ENCODE measurements at regions not wholly inside any gene's neighbourhood (a gene's known extent, or its start where the extent isn't known, plus 50 kb on each side); places are given as distances from the start of the nearest gene placed in this dataset.

DNA sequence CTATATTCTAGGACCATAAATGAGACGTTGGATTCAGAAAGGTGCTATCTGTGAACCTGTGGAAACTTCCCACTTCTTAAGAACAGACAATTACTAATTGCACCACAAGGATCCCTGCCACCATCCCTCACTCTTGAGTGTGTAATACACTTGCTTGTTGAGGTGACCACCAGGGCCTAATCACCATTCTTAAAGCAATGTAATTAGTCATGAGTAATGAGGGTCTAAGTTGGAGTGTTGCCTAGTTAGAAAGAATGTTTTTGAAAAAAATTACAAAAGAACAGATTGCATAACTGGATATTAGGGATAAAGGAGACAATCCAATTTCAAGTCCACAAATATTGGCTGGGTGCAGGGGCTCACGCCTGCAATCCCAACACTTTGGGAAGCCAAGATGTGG is 56.9 kb upstream of the TRIO start:
- Histone ChIP-seq H3K4me3 (replicated peaks in 1 of 3; ENCODE audit: insufficient read depth in 1 of 3, low read depth in 2 of 3, low read length in 3 of 3) (no peak overlapping the region), H3K4me1 (ENCODE audit: insufficient read depth, low read length) (no peaks in the 10 kb centered on the region)
- CTCF ChIA-PET (ENCODE audit: low intra/inter-chr PET ratio, low total read pairs) = no interaction called here

More for the DNA sequence above, 56.9 kb upstream of the TRIO start:
- intact Hi-C loops (cut with micrococcal nuclease; ENCODE audit: unreplicated experiment) (no loop called here), in situ Hi-C loops (cut with HindIII; ENCODE audit: extremely low pct_ligation_motif_present, low pct_unique_long_range_greater_than_20kb) (no loop called here)
- H4K20me1 ChIP-seq (ENCODE audit: insufficient read depth, low read length) = no peaks in the 10 kb centered on the region
- BruUV-seq (replicated peaks) = no TSS peak
- TF ChIP-seq, protein P1, sequence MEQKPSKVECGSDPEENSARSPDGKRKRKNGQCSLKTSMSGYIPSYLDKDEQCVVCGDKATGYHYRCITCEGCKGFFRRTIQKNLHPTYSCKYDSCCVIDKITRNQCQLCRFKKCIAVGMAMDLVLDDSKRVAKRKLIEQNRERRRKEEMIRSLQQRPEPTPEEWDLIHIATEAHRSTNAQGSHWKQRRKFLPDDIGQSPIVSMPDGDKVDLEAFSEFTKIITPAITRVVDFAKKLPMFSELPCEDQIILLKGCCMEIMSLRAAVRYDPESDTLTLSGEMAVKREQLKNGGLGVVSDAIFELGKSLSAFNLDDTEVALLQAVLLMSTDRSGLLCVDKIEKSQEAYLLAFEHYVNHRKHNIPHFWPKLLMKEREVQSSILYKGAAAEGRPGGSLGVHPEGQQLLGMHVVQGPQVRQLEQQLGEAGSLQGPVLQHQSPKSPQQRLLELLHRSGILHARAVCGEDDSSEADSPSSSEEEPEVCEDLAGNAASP (CRISPR knock-in tag; IDR thresholded peaks at IDR 0.05; ENCODE audit: borderline replicate concordance) = no peak
- TF ChIP-seq TCF7L2 (IDR thresholded peaks at IDR 0.05; ENCODE audit: low read depth, low read length) (no peak), KLF16 (CRISPR knock-in tag; IDR thresholded peaks at IDR 0.05) (no peak), FOXJ3 (CRISPR knock-in tag; IDR thresholded peaks at IDR 0.05; ENCODE audit: borderline replicate concordance) (no peak), ZNF652 (CRISPR knock-in tag; IDR thresholded peaks at IDR 0.05; ENCODE audit: borderline replicate concordance, low read depth) (no peak), ZSCAN22 (CRISPR knock-in tag; IDR thresholded peaks at IDR 0.05) (no peak), ATM (IDR thresholded peaks at IDR 0.05; ENCODE audit: borderline replicate concordance) (no peak), RORA (CRISPR knock-in tag; IDR thresholded peaks at IDR 0.05) (no peak), MTA1 (CRISPR knock-in tag; IDR thresholded peaks at IDR 0.05; ENCODE audit: borderline replicate concordance) (no peak), ZNF256 (CRISPR knock-in tag; conservative IDR thresholded peaks at IDR 0.05) (no peak), ZZZ3 (CRISPR knock-in tag; IDR thresholded peaks at IDR 0.05; ENCODE audit: borderline replicate concordance) (no peak), ZNF564 (CRISPR knock-in tag; IDR thresholded peaks at IDR 0.05) (no peak), HNRNPH1 (optimal IDR thresholded peaks at IDR 0.05; ENCODE audit: low read depth, low read length) (no peak), ZNF567 (CRISPR knock-in tag; IDR thresholded peaks at IDR 0.05; ENCODE audit: borderline replicate concordance) (no peak), YY1 (IDR thresholded peaks at IDR 0.05; ENCODE audit: insufficient read depth, insufficient replicate concordance, low read depth, low read length) (no peak), KAT8 (CRISPR knock-in tag; IDR thresholded peaks at IDR 0.05) (no peak), ZNF343 (CRISPR knock-in tag; IDR thresholded peaks at IDR 0.05) (no peak)
- TF ChIP-seq, protein P2, sequence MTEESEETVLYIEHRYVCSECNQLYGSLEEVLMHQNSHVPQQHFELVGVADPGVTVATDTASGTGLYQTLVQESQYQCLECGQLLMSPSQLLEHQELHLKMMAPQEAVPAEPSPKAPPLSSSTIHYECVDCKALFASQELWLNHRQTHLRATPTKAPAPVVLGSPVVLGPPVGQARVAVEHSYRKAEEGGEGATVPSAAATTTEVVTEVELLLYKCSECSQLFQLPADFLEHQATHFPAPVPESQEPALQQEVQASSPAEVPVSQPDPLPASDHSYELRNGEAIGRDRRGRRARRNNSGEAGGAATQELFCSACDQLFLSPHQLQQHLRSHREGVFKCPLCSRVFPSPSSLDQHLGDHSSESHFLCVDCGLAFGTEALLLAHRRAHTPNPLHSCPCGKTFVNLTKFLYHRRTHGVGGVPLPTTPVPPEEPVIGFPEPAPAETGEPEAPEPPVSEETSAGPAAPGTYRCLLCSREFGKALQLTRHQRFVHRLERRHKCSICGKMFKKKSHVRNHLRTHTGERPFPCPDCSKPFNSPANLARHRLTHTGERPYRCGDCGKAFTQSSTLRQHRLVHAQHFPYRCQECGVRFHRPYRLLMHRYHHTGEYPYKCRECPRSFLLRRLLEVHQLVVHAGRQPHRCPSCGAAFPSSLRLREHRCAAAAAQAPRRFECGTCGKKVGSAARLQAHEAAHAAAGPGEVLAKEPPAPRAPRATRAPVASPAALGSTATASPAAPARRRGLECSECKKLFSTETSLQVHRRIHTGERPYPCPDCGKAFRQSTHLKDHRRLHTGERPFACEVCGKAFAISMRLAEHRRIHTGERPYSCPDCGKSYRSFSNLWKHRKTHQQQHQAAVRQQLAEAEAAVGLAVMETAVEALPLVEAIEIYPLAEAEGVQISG (CRISPR knock-in tag; IDR thresholded peaks at IDR 0.05) = no peak
- TF ChIP-seq, protein P3, sequence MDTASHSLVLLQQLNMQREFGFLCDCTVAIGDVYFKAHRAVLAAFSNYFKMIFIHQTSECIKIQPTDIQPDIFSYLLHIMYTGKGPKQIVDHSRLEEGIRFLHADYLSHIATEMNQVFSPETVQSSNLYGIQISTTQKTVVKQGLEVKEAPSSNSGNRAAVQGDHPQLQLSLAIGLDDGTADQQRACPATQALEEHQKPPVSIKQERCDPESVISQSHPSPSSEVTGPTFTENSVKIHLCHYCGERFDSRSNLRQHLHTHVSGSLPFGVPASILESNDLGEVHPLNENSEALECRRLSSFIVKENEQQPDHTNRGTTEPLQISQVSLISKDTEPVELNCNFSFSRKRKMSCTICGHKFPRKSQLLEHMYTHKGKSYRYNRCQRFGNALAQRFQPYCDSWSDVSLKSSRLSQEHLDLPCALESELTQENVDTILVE (CRISPR knock-in tag; IDR thresholded peaks at IDR 0.05) = no peak
- H3K27me3 ChIP-seq (ENCODE audit: control insufficient read depth in 1 of 2, insufficient read depth in 2 of 2, low read length in 2 of 2) = 0 out of 5 replicates have a peak, but pooled peaks cover 1 to 6% of the 10 kb centered on the region in 2 experiments
- H3K4me2 ChIP-seq (ENCODE audit: low read depth, low read length) = no peak overlapping the region
- no peak overlapping the region for H2AFZ ChIP-seq (ENCODE audit: low read length)
- H3K36me3 ChIP-seq (replicated peaks in 1 of 2; ENCODE audit: control insufficient read depth in 1 of 2, insufficient read depth in 2 of 2, low read length in 2 of 2) = no peaks in the 10 kb centered on the region
- no peaks in the 10 kb centered on the region; the same call in 1 of the 2 replicates for H3K9me3 ChIP-seq (ENCODE audit: low read length)
- no peak overlapping the region for H3K9ac ChIP-seq (ENCODE audit: insufficient read depth, low read depth, low read length)
- no peaks in the 10 kb centered on the region for H3K79me2 ChIP-seq (ENCODE audit: insufficient read depth, low read length)
- DNase-seq (ENCODE audit: low spot score) = no peak
- whole genome bisulfite sequencing (ENCODE audit: low lambda C conversion rate) = 63% methylated on average over 2 of the region's 2 CpGs
- FAIRE-seq = no peak
- no peak overlapping the region for H3K27ac ChIP-seq (ENCODE audit: extremely low read length, insufficient read depth, low read length)
- POLR2A ChIA-PET = no interaction called here
- ATAC-seq = no peak

Data from HepG2 (cell line).